GM12878 (cell line): ENCODE measurements at regions not wholly inside any gene's neighbourhood (a gene's known extent, or its start where the extent isn't known, plus 50 kb on each side); places are given as distances from the start of the nearest gene placed in this dataset.
A peak's percentile ranks its signal among the peaks of the same experiment; 100 is the strongest.

Experiments used
- ATAC-seq: fragments of 200-7000 bp; cut with Tn5 transposase; 3 replicates; pipeline ENCODE4 v1.9.1; 2020; ENCODE audit warnings: mild to moderate bottlenecking, moderate library complexity
- BruUV-seq: library from RNA; stranded (reverse); fragments of 400-500 nt; replicated peaks from 2 replicates; lab custom pipeline; 2021; lab: Mats Ljungman, UMichigan
- CTCF ChIA-PET: fragments of 300-600 bp; sonication (Branson Sonifier 250); formaldehyde crosslinking; extraction: SDS; loops from one replicate; lab custom pipeline; 2021; ENCODE audit warnings: inconsistent platforms; lab: Yijun Ruan, JAX
- POLR2A ChIA-PET: fragments of 350-600 bp; formaldehyde crosslinking; extraction: SDS; loops from one replicate; lab custom pipeline; 2021; ENCODE audit warnings: inconsistent platforms; lab: Charles Lee
- RAD21 ChIA-PET: fragments of 300-600 bp; sonication (Branson Sonifier 250); formaldehyde crosslinking; loops from one replicate; lab custom pipeline; 2023; ENCODE audit warnings: antibody characterized with exemption; ENCODE audit not compliant: unreplicated experiment; lab: Charles Lee
- SMC1A ChIA-PET: fragments of 300-600 bp; sonication (Branson Sonifier 250); formaldehyde crosslinking; loops from one replicate; lab custom pipeline; 2023; ENCODE audit not compliant: unreplicated experiment, uncharacterized antibody; lab: Charles Lee
- DNase-seq: peaks from one replicate; pipeline ENCODE4 v3.0.0-alpha.2; 2011; ENCODE audit warnings: low read depth, low spot score
- FAIRE-seq: peaks from 3 replicates; lab custom pipeline; 2011; peaks lifted over from hg19 to GRCh38; lab: Jason Lieb, UNC
- H2AFZ ChIP-seq: 2 replicates; pipeline ENCODE4 v1.6.0; 2011; ENCODE audit warnings: low read depth, low read length, control low read depth; ENCODE audit not compliant: control insufficient read depth
- H3K27ac ChIP-seq: 2 replicates; pipeline ENCODE4 v1.5.1; 2011; ENCODE audit warnings: control low read depth; ENCODE audit not compliant: control insufficient read depth, insufficient read depth
- H3K27me3 ChIP-seq, 2 experiments: replicated peaks in 1 of 2; 2 replicates each; pipeline versions ENCODE4 v1.6.0 to v1.6.1; 2011; ENCODE audit warnings: low read length in 1 of 2; ENCODE audit not compliant: control insufficient read depth in 2 of 2, insufficient read depth in 2 of 2
- H3K36me3 ChIP-seq, 2 experiments: 2 replicates each; pipeline ENCODE4 v1.5.1; 2011; ENCODE audit warnings: low read length in 1 of 2; ENCODE audit not compliant: control insufficient read depth in 2 of 2, insufficient read depth in 2 of 2
- H3K4me1 ChIP-seq: 2 replicates; pipeline ENCODE4 v1.6.1; 2011; ENCODE audit warnings: mild to moderate bottlenecking, low read length, moderate library complexity, mixed read lengths; ENCODE audit not compliant: control insufficient read depth, insufficient read depth
- H3K4me2 ChIP-seq: 2 replicates; pipeline ENCODE4 v1.6.0; 2011; ENCODE audit warnings: control low read depth; ENCODE audit not compliant: control insufficient read depth, insufficient read depth
- H3K4me3 ChIP-seq: fragments of 200-600 bp; sonication (generic); 2 replicates; pipeline ENCODE4 v1.5.1; 2016
- H3K79me2 ChIP-seq: 2 replicates; pipeline ENCODE4 v1.6.0; 2011; ENCODE audit warnings: low read length; ENCODE audit not compliant: control insufficient read depth, insufficient read depth
- H3K9ac ChIP-seq: 2 replicates; pipeline ENCODE4 v1.8.0; 2011; ENCODE audit warnings: low read length, control low read depth, mixed read lengths; ENCODE audit not compliant: control insufficient read depth, insufficient read depth
- H3K9me3 ChIP-seq: replicated peaks from 3 replicates; pipeline ENCODE4 v1.5.1; 2011; ENCODE audit warnings: mild to moderate bottlenecking, low read length; ENCODE audit not compliant: control insufficient read depth, insufficient read depth
- H4K20me1 ChIP-seq: 2 replicates; pipeline ENCODE4 v1.6.0; 2011; ENCODE audit not compliant: control insufficient read depth, insufficient read depth
- BRCA1 ChIP-seq: IDR thresholded peaks from 2 replicates; pipeline ENCODE4 v1.6.1; 2011; ENCODE audit warnings: low read depth, low read length, improper control_type of control experiment
- CEBPZ ChIP-seq: fragments of 150-350 bp; IDR thresholded peaks from 2 replicates; pipeline ENCODE4 v1.6.1; 2016; ENCODE audit warnings: low read depth, low read length
- E4F1 ChIP-seq: fragments of 450-650 bp; IDR thresholded peaks from 2 replicates; pipeline ENCODE4 v1.6.1; 2018; ENCODE audit warnings: borderline replicate concordance, mild to moderate bottlenecking; ENCODE audit not compliant: partially characterized antibody
- POLR2AphosphoS5 ChIP-seq: IDR thresholded peaks from 2 replicates; pipeline ENCODE4 v1.6.1; 2011; ENCODE audit warnings: mild to moderate bottlenecking, low read length, inconsistent platforms
- SMAD5 ChIP-seq: IDR thresholded peaks from 2 replicates; pipeline ENCODE4 v1.6.1; 2016; ENCODE audit warnings: antibody characterized with exemption, low read depth
- ZNF622 ChIP-seq: fragments of 450-650 bp; IDR thresholded peaks from 2 replicates; pipeline ENCODE4 v1.6.1; 2017; ENCODE audit warnings: mild to moderate bottlenecking, inconsistent platforms
- WGBS: methylation state at CpG from one replicate; pipeline ENCODE4 v1.1.6; 2016; ENCODE audit warnings: low lambda C conversion rate; ENCODE audit not compliant: insufficient replicate concordance, insufficient coverage; ENCODE audit errors: missing lambda C conversion rate; 5-methylcytosine and 5-hydroxymethylcytosine counted together
- in situ Hi-C: fragments of 300-500 bp; cut with MboI; formaldehyde crosslinking; loops from 9 replicates; pipeline ENCODE4 v1.14.3; 2018; ENCODE audit warnings: mixed read lengths
- intact Hi-C: fragments of 100-400 bp; cut with micrococcal nuclease; formaldehyde crosslinking; loops from one replicate; pipeline ENCODE4 v1.14.2; 2022; ENCODE audit not compliant: unreplicated experiment

DNA sequence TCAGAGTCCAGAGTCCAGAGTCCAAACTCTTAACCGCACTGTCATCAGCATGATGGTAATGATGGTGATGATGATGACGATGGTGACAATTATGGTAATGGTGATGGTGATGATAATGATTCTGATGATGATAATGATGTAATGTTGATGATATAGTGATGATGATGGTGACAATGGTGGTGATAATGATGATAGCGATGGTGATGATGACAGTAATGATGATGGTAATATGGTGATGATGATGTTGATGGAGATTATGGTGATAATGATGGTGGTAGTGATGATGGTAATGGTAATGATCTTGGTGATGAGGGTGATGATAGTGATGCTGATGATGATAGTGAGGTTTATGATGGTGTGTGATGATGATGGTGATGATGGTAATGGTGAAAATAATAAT lies 367.8 kb upstream of the CDH4 start:
- DNase-seq (no peak), ATAC-seq (no peak), FAIRE-seq (no peak)
- H3K27ac ChIP-seq: no peak overlapping the region
- no peaks in the 10 kb centered on the region for H3K36me3 ChIP-seq
- POLR2A ChIA-PET: no interaction called here
- WGBS: 60% methylated on average over 3 of the region's 3 CpGs
- H3K4me3 ChIP-seq: no peak overlapping the region
- RAD21 ChIA-PET: no interaction called here
- H3K4me1 ChIP-seq: no peaks in the 10 kb centered on the region
- SMC1A ChIA-PET: no interaction called here
- no TSS peak for BruUV-seq
- no peak overlapping the region for H2AFZ ChIP-seq
- no peaks in the 10 kb centered on the region for H3K9me3 ChIP-seq
- no peaks in the 10 kb centered on the region for H3K27me3 ChIP-seq
- CTCF ChIA-PET: no interaction called here
- no peaks in the 10 kb centered on the region for H4K20me1 ChIP-seq
- TF ChIP-seq ZNF622: no peak
- no peak for TF ChIP-seq CEBPZ
- no peak for TF ChIP-seq POLR2AphosphoS5
- peak; percentile 19 for TF ChIP-seq E4F1
- TF ChIP-seq SMAD5: no peak
- TF ChIP-seq BRCA1: no peak
- in situ Hi-C loops: no loop called here
- intact Hi-C loops: no loop called here
- H3K4me2 ChIP-seq: no peak overlapping the region
- H3K79me2 ChIP-seq: no peaks in the 10 kb centered on the region
- no peak overlapping the region for H3K9ac ChIP-seq
